IMR-90 (cell line): ENCODE measurements at regions not wholly inside any gene's neighbourhood (a gene's known extent, or its start where the extent isn't known, plus 50 kb on each side); places are given as distances from the start of the nearest gene placed in this dataset.

Source experiments
- CTCF ChIP-seq: conservative IDR thresholded peaks from 2 replicates; pipeline ENCODE4 v1.5.1; 2012; ENCODE audit warnings: mild to moderate bottlenecking, low read depth, low read length, improper control_type of control experiment
- FOS ChIP-seq: fragments of 150-350 bp; IDR thresholded peaks from 2 replicates; pipeline ENCODE4 v1.6.1; 2016; ENCODE audit warnings: low read depth, low read length
- RAD21 ChIP-seq: IDR thresholded peaks from 2 replicates; pipeline ENCODE4 v1.6.1; 2012; ENCODE audit warnings: low read length, improper control_type of control experiment
- RCOR1 ChIP-seq: IDR thresholded peaks from 2 replicates; pipeline ENCODE4 v1.6.1; 2012; ENCODE audit warnings: mild to moderate bottlenecking, low read length, improper control_type of control experiment; ENCODE audit not compliant: insufficient replicate concordance
- SMC3 ChIP-seq: fragments of 150-350 bp; IDR thresholded peaks from 2 replicates; pipeline ENCODE4 v1.6.1; 2016; ENCODE audit warnings: low read depth, mild to moderate bottlenecking, antibody characterized with exemption, low read length, moderate library complexity

- TF ChIP-seq CTCF, result no peak
- no peak for TF ChIP-seq SMC3
- TF ChIP-seq FOS, result no peak
- no peak for TF ChIP-seq RCOR1
- TF ChIP-seq RAD21, result no peak
Observed at GRCh38 chr5:124231802-124232201, 514.6 kb downstream of the ZNF608 start.
